ENCODE measurements at regions not wholly inside any gene's neighbourhood (a gene's known extent, or its start where the extent isn't known, plus 50 kb on each side); places are given as distances from the start of the nearest gene placed in this dataset.

GRCh38 chrX:115494161-115494560, 66.8 kb upstream of the PLS3 start:
- DNase-seq, result no peak

- no peak for DNase-seq
Observed at GRCh38 chrX:115499112-115499805, 61.7 kb upstream of the PLS3 start.

- DNase-seq, result no peak
Observed at GRCh38 chrX:115503099-115503498, 57.9 kb upstream of the PLS3 start.

DNA sequence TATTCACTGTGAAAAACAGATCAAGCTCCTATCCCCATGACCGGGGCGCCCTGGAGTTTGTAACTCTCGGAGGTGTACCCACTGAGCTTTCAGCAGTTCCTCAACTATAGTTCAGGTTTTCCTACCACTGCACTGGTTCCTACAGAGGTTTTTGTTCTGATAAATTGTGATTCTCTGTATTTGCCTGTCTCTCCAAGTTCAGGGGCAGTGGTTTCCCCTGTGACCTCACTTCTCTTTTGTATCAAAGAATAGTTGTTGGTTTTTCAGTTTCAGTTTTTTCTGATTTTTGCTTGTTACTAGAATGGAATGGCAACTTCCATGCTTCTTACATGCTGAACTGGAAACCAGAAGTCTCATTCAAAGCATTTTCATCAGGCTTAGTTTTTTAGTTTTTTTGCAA, 56.8 kb upstream of the PLS3 start:
- no peak for DNase-seq

All from SW 1271 (cell line).